Endothelial cell of umbilical vein (primary cell): ENCODE measurements at regions not wholly inside any gene's neighbourhood (a gene's known extent, or its start where the extent isn't known, plus 50 kb on each side); places are given as distances from the start of the nearest gene placed in this dataset.

ENCODE experiments used
- BruUV-seq: library from RNA; stranded (reverse); fragments of 400-500 nt; replicated peaks from 2 replicates; lab custom pipeline; 2021; lab: Mats Ljungman, UMichigan
- CTCF ChIA-PET: fragments of 300-600, 350-600 bp; sonication (Branson Sonifier 250); formaldehyde crosslinking; loops from one replicate; lab custom pipeline; 2021; ENCODE audit warnings: antibody characterized with exemption, inconsistent platforms; lab: Charles Lee
- POLR2A ChIA-PET: fragments of 300-600, 350-600 bp; sonication (Branson Sonifier 250); formaldehyde crosslinking; loops from one replicate; lab custom pipeline; 2021; ENCODE audit warnings: antibody characterized with exemption, inconsistent platforms; lab: Charles Lee
- DNase-seq: peaks from one replicate; pipeline ENCODE4 v3.0.0-alpha.2; 2011; ENCODE audit warnings: low read depth, low spot score
- FAIRE-seq: peaks from 2 replicates; lab custom pipeline; 2011; peaks lifted over from hg19 to GRCh38; lab: Jason Lieb, UNC
- H2AFZ ChIP-seq: 2 replicates; pipeline ENCODE4 v1.6.0; 2012; ENCODE audit warnings: low read depth, low read length, control low read depth, inconsistent platforms
- H3K27ac ChIP-seq: 2 replicates; pipeline ENCODE4 v1.5.1; 2011; ENCODE audit warnings: low read depth, mild to moderate bottlenecking, control low read depth, low read length, moderate library complexity; ENCODE audit not compliant: insufficient read depth
- H3K27me3 ChIP-seq, 2 experiments: 2 replicates each; pipeline versions ENCODE4 v1.6.0 to v1.6.1; 2011; ENCODE audit warnings: low read length in 2 of 2, mixed read lengths in 1 of 2; ENCODE audit not compliant: control insufficient read depth in 2 of 2, insufficient read depth in 2 of 2
- H3K36me3 ChIP-seq, 2 experiments: 2 replicates in 1 of 2; 3 replicates in 1 of 2; pipeline ENCODE4 v1.5.1; 2011; ENCODE audit warnings: low read length in 2 of 2, mild to moderate bottlenecking in 1 of 2, moderate library complexity in 1 of 2; ENCODE audit not compliant: control insufficient read depth in 2 of 2, insufficient read depth in 2 of 2; ENCODE audit errors: extremely low read depth in 1 of 2
- H3K4me1 ChIP-seq: 3 replicates; pipeline ENCODE4 v1.5.1; 2011; ENCODE audit warnings: mild to moderate bottlenecking, low read length; ENCODE audit not compliant: control insufficient read depth, insufficient read depth; ENCODE audit errors: extremely low read depth
- H3K4me2 ChIP-seq: 2 replicates; pipeline ENCODE4 v1.6.1; 2011; ENCODE audit warnings: low read length, control low read depth, mixed read lengths; ENCODE audit not compliant: insufficient read depth
- H3K4me3 ChIP-seq, 3 experiments: fragments of 200-600 bp in 1 of 3; sonication (generic), shearing (Covaris generic) in 1 of 3; replicated peaks in 1 of 3; 2 replicates each; pipeline ENCODE4 v1.5.1; 2011 to 2016; ENCODE audit warnings: control low read depth in 3 of 3, low read length in 3 of 3, mild to moderate bottlenecking in 2 of 3, inconsistent platforms in 1 of 3, low read depth in 1 of 3, moderate library complexity in 1 of 3; ENCODE audit not compliant: insufficient read depth in 1 of 3
- H3K79me2 ChIP-seq: 2 replicates; pipeline ENCODE4 v1.6.0; 2012; ENCODE audit warnings: low read length, inconsistent platforms; ENCODE audit not compliant: control insufficient read depth, insufficient read depth
- H3K9ac ChIP-seq: replicated peaks from 2 replicates; pipeline ENCODE3; 2011; ENCODE audit warnings: low read length, control low read depth; ENCODE audit not compliant: insufficient read depth; ENCODE audit errors: extremely low read depth
- H3K9me1 ChIP-seq: replicated peaks from 3 replicates; pipeline ENCODE4 v1.6.0; 2011; ENCODE audit warnings: mild to moderate bottlenecking, low read length; ENCODE audit not compliant: control insufficient read depth, insufficient read depth; ENCODE audit errors: extremely low read depth
- H3K9me3 ChIP-seq: replicated peaks from 2 replicates; pipeline ENCODE4 v1.5.1; 2012; ENCODE audit warnings: low read length, inconsistent platforms; ENCODE audit not compliant: control insufficient read depth, insufficient read depth
- H4K20me1 ChIP-seq: replicated peaks from 2 replicates; pipeline ENCODE3; 2011; ENCODE audit warnings: mild to moderate bottlenecking, low read length; ENCODE audit not compliant: control insufficient read depth, insufficient read depth; ENCODE audit errors: extremely low read depth
- CTCF ChIP-seq, 2 donors: IDR thresholded peaks; 1 replicate in 1 of 2; 2 replicates in 1 of 2; pipeline ENCODE4 v1.5.1; 2011; ENCODE audit warnings: low read length in 2 of 2, mild to moderate bottlenecking in 2 of 2, moderate library complexity in 2 of 2, control low read depth in 1 of 2, inconsistent platforms in 1 of 2, low read depth in 1 of 2; ENCODE audit not compliant: insufficient read depth in 1 of 2; ENCODE audit errors: extremely low read depth in 1 of 2
- EZH2 ChIP-seq: IDR thresholded peaks from 2 replicates; pipeline ENCODE4 v1.6.1; 2012; ENCODE audit warnings: borderline replicate concordance, low read depth, mild to moderate bottlenecking, moderate library complexity, low read length, inconsistent platforms; ENCODE audit not compliant: severe bottlenecking
- FOS ChIP-seq: IDR thresholded peaks from 2 replicates; pipeline ENCODE4 v1.6.1; 2011; ENCODE audit warnings: mild to moderate bottlenecking, low read length, moderate library complexity, borderline replicate concordance; ENCODE audit not compliant: insufficient read depth
- GATA2 ChIP-seq: IDR thresholded peaks from 2 replicates; pipeline ENCODE4 v1.7.0; 2011; ENCODE audit warnings: low read depth, mild to moderate bottlenecking, moderate library complexity, mixed read lengths, low read length; ENCODE audit not compliant: insufficient read length, insufficient read depth
- JUN ChIP-seq: IDR thresholded peaks from 2 replicates; pipeline ENCODE4 v1.6.1; 2011; ENCODE audit warnings: borderline replicate concordance, low read depth; ENCODE audit not compliant: insufficient read length, insufficient read depth
- MAX ChIP-seq: IDR thresholded peaks from 2 replicates; pipeline ENCODE4 v1.6.1; 2011; ENCODE audit not compliant: insufficient read depth, insufficient read length
- MYC ChIP-seq: IDR thresholded peaks from one replicate; pipeline ENCODE4 v1.6.1; 2011; ENCODE audit warnings: mild to moderate bottlenecking, low read depth, low read length
- POLR2A ChIP-seq: IDR thresholded peaks from 2 replicates; pipeline ENCODE4 v1.6.1; 2012; ENCODE audit warnings: low read depth, mild to moderate bottlenecking, control low read depth, low read length
- dilution Hi-C: fragments of 300-500 bp; cut with MboI; formaldehyde crosslinking; loops from one replicate; pipeline ENCODE4 v1.15.0; 2019; ENCODE audit warnings: low sequenced_read_pairs; ENCODE audit not compliant: extremely low pct_ligation_motif_present
- intact Hi-C: fragments of 100-400 bp; cut with micrococcal nuclease; formaldehyde crosslinking; loops from one replicate; pipeline ENCODE4 v1.10.0; 2022

- Histone ChIP-seq H2AFZ (no peak overlapping the region), H3K27me3 (no peaks in the 10 kb centered on the region), H3K4me2 (no peak overlapping the region), H3K9me1 (no peaks in the 10 kb centered on the region), H3K4me3 (no peak overlapping the region), H4K20me1 (no peaks in the 10 kb centered on the region), H3K79me2 (no peaks in the 10 kb centered on the region), H3K27ac (no peak overlapping the region), H3K36me3 (no peaks in the 10 kb centered on the region), H3K9ac (no peak overlapping the region), H3K4me1 (no peaks in the 10 kb centered on the region), H3K9me3 (no peaks in the 10 kb centered on the region)
- no TSS peak for BruUV-seq
- DNase-seq = no peak
- intact Hi-C loops (no loop called here), dilution Hi-C loops (no loop called here)
- TF ChIP-seq CTCF (IDR thresholded peaks at IDR 0.05; ENCODE audit: extremely low read depth in 1 of 2, insufficient read depth in 1 of 2, low read depth in 1 of 2, low read length in 2 of 2) (no peak), GATA2 (no peak), FOS (no peak), MAX (no peak), MYC (no peak), POLR2A (no peak), JUN (no peak), EZH2 (no peak)
- FAIRE-seq = no peak
- POLR2A ChIA-PET = no interaction called here
- CTCF ChIA-PET = no interaction called here
Observed at GRCh38 chr17:14688134-14688533, 387.3 kb downstream of the HS3ST3B1 start.
